Panc1 (cell line): ENCODE measurements at regions not wholly inside any gene's neighbourhood (a gene's known extent, or its start where the extent isn't known, plus 50 kb on each side); places are given as distances from the start of the nearest gene placed in this dataset.
"Not testable (repeated sequence)": the region's sequence is repeated elsewhere in the genome, so short reads cannot be mapped to it uniquely, and the experiment has no call there.

Source experiments
- POLR2AphosphoS5 ChIP-seq: IDR thresholded peaks from 2 replicates; pipeline ENCODE4 v1.6.1; 2012; ENCODE audit warnings: mild to moderate bottlenecking, low read depth, low read length, moderate library complexity
- REST ChIP-seq, 2 experiments: IDR thresholded peaks; 2 replicates each; pipeline ENCODE4 v1.6.1; 2011 to 2012; ENCODE audit warnings: low read depth in 2 of 2, control low read depth in 1 of 2, low read length in 1 of 2, mild to moderate bottlenecking in 1 of 2, moderate library complexity in 1 of 2; ENCODE audit not compliant: insufficient read depth in 1 of 2
- SIN3A ChIP-seq: IDR thresholded peaks from 2 replicates; pipeline ENCODE4 v1.6.1; 2012; ENCODE audit warnings: low read depth, mild to moderate bottlenecking, low read length, moderate library complexity, borderline replicate concordance; ENCODE audit not compliant: insufficient read depth
- TF ChIP-seq, protein P1 (sequence below): fragments of 450-650 bp; IDR thresholded peaks from 2 replicates; pipeline ENCODE4 v1.5.1; 2017; ENCODE audit warnings: mild to moderate bottlenecking

DNA sequence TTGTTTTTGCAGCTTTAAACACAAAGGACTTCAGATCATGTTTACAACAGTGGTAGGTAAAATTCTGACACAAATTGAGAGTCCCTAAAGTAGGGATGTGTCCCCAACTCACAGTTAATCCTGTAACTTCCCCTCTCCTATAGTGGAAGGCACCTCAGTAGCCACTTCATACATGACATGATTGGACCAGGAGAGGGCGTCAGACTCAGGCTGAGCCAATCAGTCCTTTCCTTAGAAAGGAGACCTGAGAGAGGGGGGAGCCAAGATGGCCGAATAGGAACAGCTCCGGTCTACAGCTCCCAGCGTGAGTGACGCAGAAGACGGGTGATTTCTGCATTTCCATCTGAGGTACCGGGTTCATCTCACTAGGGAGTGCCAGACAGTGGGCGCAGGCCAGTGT, 238.4 kb downstream of the LRRC70 start:
- TF ChIP-seq POLR2AphosphoS5; REST (IDR thresholded peaks at IDR 0.05; ENCODE audit: insufficient read depth in 1 of 2, low read depth in 2 of 2, low read length in 1 of 2); SIN3A: not testable (repeated sequence)
- TF ChIP-seq, protein P1, sequence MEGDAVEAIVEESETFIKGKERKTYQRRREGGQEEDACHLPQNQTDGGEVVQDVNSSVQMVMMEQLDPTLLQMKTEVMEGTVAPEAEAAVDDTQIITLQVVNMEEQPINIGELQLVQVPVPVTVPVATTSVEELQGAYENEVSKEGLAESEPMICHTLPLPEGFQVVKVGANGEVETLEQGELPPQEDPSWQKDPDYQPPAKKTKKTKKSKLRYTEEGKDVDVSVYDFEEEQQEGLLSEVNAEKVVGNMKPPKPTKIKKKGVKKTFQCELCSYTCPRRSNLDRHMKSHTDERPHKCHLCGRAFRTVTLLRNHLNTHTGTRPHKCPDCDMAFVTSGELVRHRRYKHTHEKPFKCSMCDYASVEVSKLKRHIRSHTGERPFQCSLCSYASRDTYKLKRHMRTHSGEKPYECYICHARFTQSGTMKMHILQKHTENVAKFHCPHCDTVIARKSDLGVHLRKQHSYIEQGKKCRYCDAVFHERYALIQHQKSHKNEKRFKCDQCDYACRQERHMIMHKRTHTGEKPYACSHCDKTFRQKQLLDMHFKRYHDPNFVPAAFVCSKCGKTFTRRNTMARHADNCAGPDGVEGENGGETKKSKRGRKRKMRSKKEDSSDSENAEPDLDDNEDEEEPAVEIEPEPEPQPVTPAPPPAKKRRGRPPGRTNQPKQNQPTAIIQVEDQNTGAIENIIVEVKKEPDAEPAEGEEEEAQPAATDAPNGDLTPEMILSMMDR: not testable (repeated sequence)
